Endothelial cell of umbilical vein (primary cell): ENCODE measurements at regions not wholly inside any gene's neighbourhood (a gene's known extent, or its start where the extent isn't known, plus 50 kb on each side); places are given as distances from the start of the nearest gene placed in this dataset.

Source experiments
- CTCF ChIP-seq, 2 donors: IDR thresholded peaks; 1 replicate in 1 of 2; 2 replicates in 1 of 2; pipeline ENCODE4 v1.5.1; 2011; ENCODE audit warnings: low read length in 2 of 2, mild to moderate bottlenecking in 2 of 2, moderate library complexity in 2 of 2, control low read depth in 1 of 2, inconsistent platforms in 1 of 2, low read depth in 1 of 2; ENCODE audit not compliant: insufficient read depth in 1 of 2; ENCODE audit errors: extremely low read depth in 1 of 2
- POLR2A ChIP-seq: IDR thresholded peaks from 2 replicates; pipeline ENCODE4 v1.6.1; 2012; ENCODE audit warnings: low read depth, mild to moderate bottlenecking, control low read depth, low read length
- POLR2AphosphoS5 ChIP-seq: IDR thresholded peaks from 2 replicates; pipeline ENCODE4 v1.6.1; 2012; ENCODE audit warnings: low read depth, mild to moderate bottlenecking, control low read depth, low read length, moderate library complexity; ENCODE audit not compliant: insufficient read depth

- no peak for TF ChIP-seq CTCF (IDR thresholded peaks at IDR 0.05; ENCODE audit: extremely low read depth in 1 of 2, insufficient read depth in 1 of 2, low read depth in 1 of 2, low read length in 2 of 2)
- TF ChIP-seq POLR2A, result no peak
- no peak for TF ChIP-seq POLR2AphosphoS5
Observed at GRCh38 chr3:73210759-73211158, 149.3 kb downstream of the EBLN2 start.
